ENCODE measurements at regions not wholly inside any gene's neighbourhood (a gene's known extent, or its start where the extent isn't known, plus 50 kb on each side); places are given as distances from the start of the nearest gene placed in this dataset.

GRCh38 chr9:20040991-20041696 lies 252.3 kb upstream of the SLC24A2 start (continued):
- TF ChIP-seq MAX (IDR thresholded peaks at IDR 0.05) (no peak), BCL11A (IDR thresholded peaks at IDR 0.05; ENCODE audit: low read depth in 2 of 2, low read length in 2 of 2) (no peak)

Measured in H1 (cell line).